Loucy (cell line): ENCODE measurements at regions not wholly inside any gene's neighbourhood (a gene's known extent, or its start where the extent isn't known, plus 50 kb on each side); places are given as distances from the start of the nearest gene placed in this dataset.

ENCODE experiments used
- H2AFZ ChIP-seq: fragments of 200-600 bp; sonication (generic); 2 replicates; pipeline ENCODE4 v1.6.0; 2016; ENCODE audit warnings: antibody characterized with exemption, mild to moderate bottlenecking, low read length, moderate library complexity
- H3F3A ChIP-seq: fragments of 200-600 bp; 2 replicates; pipeline ENCODE4 v1.6.0; 2016; ENCODE audit warnings: antibody characterized with exemption, low read depth, mild to moderate bottlenecking
- H3K27me3 ChIP-seq: fragments of 200-600 bp; sonication (generic); 2 replicates; pipeline ENCODE4 v1.6.1; 2014; ENCODE audit warnings: low read length, mild to moderate bottlenecking; ENCODE audit not compliant: insufficient read depth, poor library complexity, severe bottlenecking
- H3K36me3 ChIP-seq: fragments of 200-600 bp; sonication (generic); 2 replicates; pipeline ENCODE4 v1.6.1; 2016; ENCODE audit warnings: low read length; ENCODE audit not compliant: insufficient read depth
- H3K4me1 ChIP-seq: fragments of 200-600 bp; sonication (generic); 2 replicates; pipeline ENCODE4 v1.5.1; 2014; ENCODE audit warnings: low read length, mild to moderate bottlenecking; ENCODE audit not compliant: insufficient read depth, poor library complexity, severe bottlenecking
- H3K4me2 ChIP-seq: fragments of 200-600 bp; sonication (generic); 2 replicates; pipeline ENCODE4 v1.6.0; 2014; ENCODE audit warnings: antibody characterized with exemption, low read length, low read depth, mild to moderate bottlenecking; ENCODE audit not compliant: poor library complexity, severe bottlenecking
- H3K4me3 ChIP-seq: fragments of 200-600 bp; sonication (generic); 2 replicates; pipeline ENCODE4 v1.5.1; 2014; ENCODE audit warnings: low read length, mild to moderate bottlenecking, mixed read lengths; ENCODE audit not compliant: poor library complexity, severe bottlenecking
- H3K79me2 ChIP-seq: fragments of 200-600 bp; sonication (generic); 2 replicates; pipeline ENCODE4 v1.6.1; 2014; ENCODE audit warnings: low read length; ENCODE audit not compliant: insufficient read depth
- H3K9ac ChIP-seq: fragments of 200-600 bp; sonication (generic); 2 replicates; pipeline ENCODE4 v1.6.0; 2014; ENCODE audit warnings: mild to moderate bottlenecking, low read depth, low read length, moderate library complexity; ENCODE audit not compliant: poor library complexity, severe bottlenecking
- H3K9me2 ChIP-seq: fragments of 200-600 bp; sonication (generic); replicated peaks from 2 replicates; pipeline ENCODE4 v1.6.1; 2016; ENCODE audit warnings: low read depth, low read length, mixed read lengths
- H3K9me3 ChIP-seq: fragments of 200-600 bp; sonication (generic); 2 replicates; pipeline ENCODE4 v1.6.1; 2014; ENCODE audit warnings: mild to moderate bottlenecking, antibody characterized with exemption, low read length, low read depth; ENCODE audit not compliant: insufficient read depth
- H4K20me1 ChIP-seq: fragments of 200-600 bp; sonication (generic); 2 replicates; pipeline ENCODE4 v1.6.0; 2014; ENCODE audit warnings: antibody characterized with exemption, low read length, mild to moderate bottlenecking; ENCODE audit not compliant: insufficient read depth, poor library complexity, severe bottlenecking
- CTCF ChIP-seq: fragments of 200-600 bp; sonication (generic); conservative IDR thresholded peaks from 2 replicates; pipeline ENCODE4 v1.5.1; 2014; ENCODE audit warnings: mild to moderate bottlenecking, antibody characterized with exemption, low read length
- EZH2phosphoT487 ChIP-seq: fragments of 200-600 bp; IDR thresholded peaks from 2 replicates; pipeline ENCODE4 v1.6.1; 2018; ENCODE audit warnings: antibody characterized with exemption, mild to moderate bottlenecking, moderate library complexity, borderline replicate concordance

GRCh38 chr5:68148096-68148495 lies 67.5 kb upstream of the PIK3R1 start:
- H3K9me2 ChIP-seq, result no peaks in the 10 kb centered on the region
- no peaks in the 10 kb centered on the region for H4K20me1 ChIP-seq
- TF ChIP-seq CTCF, result no peak
- no peak for TF ChIP-seq EZH2phosphoT487
- no peak overlapping the region for H3K4me3 ChIP-seq
- no peaks in the 10 kb centered on the region for H3K9me3 ChIP-seq
- H3K9ac ChIP-seq, result no peak overlapping the region
- H3K4me1 ChIP-seq, result no peaks in the 10 kb centered on the region
- H3K79me2 ChIP-seq, result no peaks in the 10 kb centered on the region
- no peak overlapping the region for H3K4me2 ChIP-seq
- H3K27me3 ChIP-seq, result no peaks in the 10 kb centered on the region
- 0 out of 2 replicates have a peak overlapping the region, but pooled peaks have one; percentile 11 for H2AFZ ChIP-seq
- H3F3A ChIP-seq, result no peaks in the 10 kb centered on the region
- H3K36me3 ChIP-seq, result no peaks in the 10 kb centered on the region

- H3F3A ChIP-seq, result no peaks in the 10 kb centered on the region
- no peak overlapping the region for H3K9ac ChIP-seq
- TF ChIP-seq EZH2phosphoT487 (no peak), CTCF (no peak)
- no peaks in the 10 kb centered on the region for H3K27me3 ChIP-seq
- no peaks in the 10 kb centered on the region for H3K9me2 ChIP-seq
- H2AFZ ChIP-seq, result 0 out of 2 replicates have a peak overlapping the region, but pooled peaks have one; percentile 11
- no peaks in the 10 kb centered on the region for H3K79me2 ChIP-seq
- H3K4me2 ChIP-seq, result no peak overlapping the region
- H4K20me1 ChIP-seq, result no peaks in the 10 kb centered on the region
- no peaks in the 10 kb centered on the region for H3K36me3 ChIP-seq
- no peaks in the 10 kb centered on the region for H3K4me1 ChIP-seq
- H3K4me3 ChIP-seq, result no peak overlapping the region
- no peaks in the 10 kb centered on the region for H3K9me3 ChIP-seq
Measured at GRCh38 chr5:68147659-68148058, 67.9 kb upstream of the PIK3R1 start.

GRCh38 chr5:68141494-68141893 lies 74.1 kb upstream of the PIK3R1 start:
- TF ChIP-seq EZH2phosphoT487 (no peak), CTCF (no peak)

More at GRCh38 chr5:68141494-68141893, 74.1 kb upstream of the PIK3R1 start:
- H3K9me2 ChIP-seq, result no peaks in the 10 kb centered on the region
- H3K9ac ChIP-seq, result no peak overlapping the region
- H3K9me3 ChIP-seq, result no peaks in the 10 kb centered on the region
- H3K27me3 ChIP-seq, result no peaks in the 10 kb centered on the region
- no peak overlapping the region for H2AFZ ChIP-seq
- no peak overlapping the region for H3K4me2 ChIP-seq
- H3F3A ChIP-seq, result no peaks in the 10 kb centered on the region
- no peaks in the 10 kb centered on the region for H4K20me1 ChIP-seq
- no peaks in the 10 kb centered on the region for H3K79me2 ChIP-seq
- no peaks in the 10 kb centered on the region for H3K4me1 ChIP-seq
- H3K4me3 ChIP-seq, result no peak overlapping the region
- no peaks in the 10 kb centered on the region for H3K36me3 ChIP-seq
